ENCODE measurements at regions not wholly inside any gene's neighbourhood (a gene's known extent, or its start where the extent isn't known, plus 50 kb on each side); places are given as distances from the start of the nearest gene placed in this dataset.
"Not testable (repeated sequence)": the region's sequence is repeated elsewhere in the genome, so short reads cannot be mapped to it uniquely, and the experiment has no call there.

DNA sequence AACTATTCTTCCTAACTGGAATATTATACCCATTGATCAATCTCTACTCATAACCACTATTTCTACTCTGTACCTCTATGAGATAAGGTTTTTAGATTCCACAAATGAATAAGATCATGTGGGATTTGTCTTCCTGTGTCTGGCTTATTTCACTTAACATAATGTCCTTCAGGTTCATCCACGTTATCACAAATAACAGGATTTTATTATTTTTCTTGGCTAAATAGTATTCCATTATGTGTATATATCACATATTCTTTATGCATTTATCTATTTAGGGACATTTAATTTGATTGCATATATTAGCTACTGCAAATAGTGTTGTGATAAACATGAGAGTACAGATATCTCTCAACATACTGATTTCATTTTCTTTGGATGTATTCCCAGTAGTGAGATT lies 823.0 kb upstream of the ADGRB3 start:
- TF ChIP-seq, protein P1, sequence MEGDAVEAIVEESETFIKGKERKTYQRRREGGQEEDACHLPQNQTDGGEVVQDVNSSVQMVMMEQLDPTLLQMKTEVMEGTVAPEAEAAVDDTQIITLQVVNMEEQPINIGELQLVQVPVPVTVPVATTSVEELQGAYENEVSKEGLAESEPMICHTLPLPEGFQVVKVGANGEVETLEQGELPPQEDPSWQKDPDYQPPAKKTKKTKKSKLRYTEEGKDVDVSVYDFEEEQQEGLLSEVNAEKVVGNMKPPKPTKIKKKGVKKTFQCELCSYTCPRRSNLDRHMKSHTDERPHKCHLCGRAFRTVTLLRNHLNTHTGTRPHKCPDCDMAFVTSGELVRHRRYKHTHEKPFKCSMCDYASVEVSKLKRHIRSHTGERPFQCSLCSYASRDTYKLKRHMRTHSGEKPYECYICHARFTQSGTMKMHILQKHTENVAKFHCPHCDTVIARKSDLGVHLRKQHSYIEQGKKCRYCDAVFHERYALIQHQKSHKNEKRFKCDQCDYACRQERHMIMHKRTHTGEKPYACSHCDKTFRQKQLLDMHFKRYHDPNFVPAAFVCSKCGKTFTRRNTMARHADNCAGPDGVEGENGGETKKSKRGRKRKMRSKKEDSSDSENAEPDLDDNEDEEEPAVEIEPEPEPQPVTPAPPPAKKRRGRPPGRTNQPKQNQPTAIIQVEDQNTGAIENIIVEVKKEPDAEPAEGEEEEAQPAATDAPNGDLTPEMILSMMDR (IDR thresholded peaks at IDR 0.05; ENCODE audit: low read depth, low read length): no peak
- Histone ChIP-seq H3K36me3 (no peaks in the 10 kb centered on the region), H3K27me3 (ENCODE audit: insufficient read depth, low read depth, severe bottlenecking) (no peaks in the 10 kb centered on the region), H3K27ac (no peak overlapping the region), H3K4me3 (ENCODE audit: low read depth, low read length) (no peak overlapping the region), H3K9me3 (ENCODE audit: severe bottlenecking) (peaks cover 9% of the 10 kb centered on the region)
- DNase-seq: no peak

DNA sequence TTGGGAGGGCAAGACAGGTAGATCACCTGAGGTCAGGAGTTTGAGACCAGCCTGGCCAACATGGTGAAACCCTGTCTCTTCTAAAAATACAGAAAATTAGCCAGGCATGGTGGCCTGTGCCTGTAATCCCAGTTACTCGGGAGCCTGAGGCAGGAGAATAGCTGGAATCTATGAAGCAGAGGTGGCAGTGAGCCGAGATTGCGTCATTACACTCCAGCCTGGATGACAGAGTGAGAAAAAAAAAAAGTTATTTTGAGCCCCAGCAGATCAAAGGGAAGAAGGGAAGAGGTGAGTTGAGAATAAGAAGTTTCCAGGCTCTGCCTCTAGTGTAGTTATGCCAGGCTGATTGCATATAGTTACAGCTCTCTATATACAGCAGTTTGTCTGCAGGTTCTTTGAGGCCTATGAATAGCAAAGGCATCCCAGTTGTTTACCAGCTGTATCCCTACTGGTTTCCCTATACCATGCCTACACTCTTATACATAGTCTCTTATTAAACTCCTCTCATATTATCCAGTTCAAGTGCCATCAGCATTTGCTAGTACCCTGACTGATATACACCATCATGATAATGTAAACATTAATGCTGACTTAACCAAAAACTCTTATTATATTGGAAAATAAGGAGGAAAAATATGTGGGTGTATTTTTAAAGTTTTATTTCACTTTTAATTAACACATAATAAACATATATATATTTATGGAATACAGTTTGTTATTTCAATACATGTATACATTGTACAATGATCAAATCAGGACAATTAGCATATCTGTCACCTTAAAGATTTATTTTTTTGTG lies 823.6 kb upstream of the ADGRB3 start:
- Histone ChIP-seq H3K4me3 (ENCODE audit: low read depth, low read length) (no peak overlapping the region), H3K27ac (no peak overlapping the region), H3K27me3 (ENCODE audit: insufficient read depth, low read depth, severe bottlenecking) (no peaks in the 10 kb centered on the region), H3K9me3 (ENCODE audit: severe bottlenecking) (peaks cover 9% of the 10 kb centered on the region), H3K36me3 (no peaks in the 10 kb centered on the region)
- TF ChIP-seq, protein P1 (IDR thresholded peaks at IDR 0.05; ENCODE audit: low read depth, low read length): no peak
- no peak for DNase-seq

GRCh38 chr6:67804808-67805207 lies 830.3 kb upstream of the ADGRB3 start:
- H3K4me3 ChIP-seq (ENCODE audit: low read depth, low read length); H3K36me3 ChIP-seq; H3K27me3 ChIP-seq (ENCODE audit: insufficient read depth, low read depth, severe bottlenecking); H3K9me3 ChIP-seq (ENCODE audit: severe bottlenecking); DNase-seq; H3K27ac ChIP-seq: not testable (repeated sequence)

DNA sequence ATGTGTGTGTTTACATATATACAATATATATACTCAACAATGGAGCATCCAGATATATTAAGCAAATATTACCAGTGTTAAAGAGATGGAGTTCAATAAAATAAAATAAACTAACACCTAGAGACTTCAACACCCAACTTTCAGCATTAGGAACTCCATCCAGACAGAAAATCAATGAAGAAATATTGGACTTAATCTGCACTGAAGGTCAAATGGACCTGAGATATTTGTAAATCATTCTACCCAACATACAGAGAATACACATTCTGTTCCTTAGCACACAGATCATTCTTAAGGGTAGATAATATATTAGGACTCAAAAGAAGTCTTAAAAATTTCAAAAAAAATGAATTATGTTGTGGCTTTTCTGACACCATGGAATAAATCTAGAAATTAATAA lies 832.3 kb upstream of the ADGRB3 start:
- no peak for DNase-seq

DNA sequence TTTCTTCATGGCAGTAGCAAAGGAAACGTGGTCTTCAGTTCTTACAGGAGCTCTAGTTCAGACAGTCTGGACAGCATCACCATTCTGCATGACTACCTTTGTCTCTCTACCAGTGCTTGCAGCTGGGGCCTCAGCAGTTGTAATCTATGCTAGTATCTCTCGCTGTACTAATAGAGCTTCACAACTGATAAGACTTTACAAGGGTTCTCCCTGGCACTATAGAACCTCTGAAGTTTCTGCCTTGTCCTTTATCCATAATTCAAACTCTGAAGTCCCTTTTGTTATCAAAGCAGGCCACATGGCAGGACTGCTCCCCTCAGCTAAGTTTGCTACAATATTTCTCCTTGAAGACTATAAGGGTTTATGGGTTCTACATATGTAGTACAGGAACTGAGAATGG lies 842.1 kb upstream of the ADGRB3 start:
- no peak overlapping the region for H3K27ac ChIP-seq
- no peak for DNase-seq
- TF ChIP-seq, protein P1 (IDR thresholded peaks at IDR 0.05; ENCODE audit: low read depth, low read length): no peak
- H3K27me3 ChIP-seq (ENCODE audit: insufficient read depth, low read depth, severe bottlenecking): no peaks in the 10 kb centered on the region
- no peak overlapping the region for H3K4me3 ChIP-seq (ENCODE audit: low read depth, low read length)
- H3K36me3 ChIP-seq: no peaks in the 10 kb centered on the region
- H3K9me3 ChIP-seq (ENCODE audit: severe bottlenecking): no peaks in the 10 kb centered on the region

More for the DNA sequence above, 832.3 kb upstream of the ADGRB3 start:
- H3K27me3 ChIP-seq (ENCODE audit: insufficient read depth, low read depth, severe bottlenecking): no peaks in the 10 kb centered on the region
- TF ChIP-seq, protein P1 (IDR thresholded peaks at IDR 0.05; ENCODE audit: low read depth, low read length): no peak
- H3K27ac ChIP-seq: no peak overlapping the region
- H3K4me3 ChIP-seq (ENCODE audit: low read depth, low read length): no peak overlapping the region
- H3K9me3 ChIP-seq (ENCODE audit: severe bottlenecking): no peaks in the 10 kb centered on the region
- no peaks in the 10 kb centered on the region for H3K36me3 ChIP-seq

DNA sequence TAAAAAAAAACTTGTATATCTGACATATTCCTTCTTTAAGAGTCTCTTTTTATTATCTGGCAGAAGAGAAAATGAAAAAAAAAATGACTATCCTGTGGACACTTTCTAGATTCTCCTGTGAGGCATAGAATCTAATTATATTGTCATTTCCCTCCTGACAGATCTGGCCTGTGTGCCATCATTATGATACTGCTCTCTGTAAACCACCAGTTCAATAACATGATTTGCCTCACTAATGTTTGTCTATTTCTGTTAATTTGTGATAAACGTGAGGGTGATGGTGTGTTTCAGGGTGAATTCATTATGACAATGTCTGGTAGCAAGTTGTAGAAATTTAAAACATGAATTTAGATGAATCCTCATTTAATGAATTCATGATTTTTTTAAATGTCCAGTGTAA lies 844.5 kb upstream of the ADGRB3 start:
- Histone ChIP-seq H3K4me3 (ENCODE audit: low read depth, low read length) (no peak overlapping the region), H3K9me3 (ENCODE audit: severe bottlenecking) (no peaks in the 10 kb centered on the region), H3K27ac (no peak overlapping the region), H3K27me3 (ENCODE audit: insufficient read depth, low read depth, severe bottlenecking) (no peaks in the 10 kb centered on the region), H3K36me3 (no peaks in the 10 kb centered on the region)
- DNase-seq: no peak
- TF ChIP-seq, protein P1 (IDR thresholded peaks at IDR 0.05; ENCODE audit: low read depth, low read length): no peak

DNA sequence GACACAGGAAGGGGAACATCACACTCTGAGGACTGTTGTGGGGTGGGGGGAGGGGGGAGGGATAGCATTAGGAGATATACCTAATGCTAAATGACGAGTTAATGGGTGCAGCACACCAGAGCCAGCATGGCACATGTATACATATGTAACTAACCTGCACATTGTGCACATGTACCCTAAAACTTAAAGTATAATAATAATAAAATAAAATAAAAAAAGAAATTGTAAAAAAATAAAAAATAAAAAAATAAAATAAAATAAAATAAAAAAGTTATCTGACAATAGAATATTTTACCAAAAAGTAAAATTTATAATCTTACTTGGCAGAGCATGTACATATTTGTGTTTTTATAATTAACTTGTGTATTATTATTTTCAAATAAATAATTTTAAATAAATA lies 848.0 kb upstream of the ADGRB3 start:
- H3K36me3 ChIP-seq; H3K9me3 ChIP-seq (ENCODE audit: severe bottlenecking); H3K27ac ChIP-seq; H3K27me3 ChIP-seq (ENCODE audit: insufficient read depth, low read depth, severe bottlenecking); H3K4me3 ChIP-seq (ENCODE audit: low read depth, low read length); DNase-seq: not testable (repeated sequence)
